SW 1271 (cell line): ENCODE measurements at regions not wholly inside any gene's neighbourhood (a gene's known extent, or its start where the extent isn't known, plus 50 kb on each side); places are given as distances from the start of the nearest gene placed in this dataset.
"Not testable (repeated sequence)": the region's sequence is repeated elsewhere in the genome, so short reads cannot be mapped to it uniquely, and the experiment has no call there.

Experiments
- DNase-seq, 2 experiments: peaks; one replicate each; lab custom pipeline; 2025; lab: John Stamatoyannopoulos, UW

DNA sequence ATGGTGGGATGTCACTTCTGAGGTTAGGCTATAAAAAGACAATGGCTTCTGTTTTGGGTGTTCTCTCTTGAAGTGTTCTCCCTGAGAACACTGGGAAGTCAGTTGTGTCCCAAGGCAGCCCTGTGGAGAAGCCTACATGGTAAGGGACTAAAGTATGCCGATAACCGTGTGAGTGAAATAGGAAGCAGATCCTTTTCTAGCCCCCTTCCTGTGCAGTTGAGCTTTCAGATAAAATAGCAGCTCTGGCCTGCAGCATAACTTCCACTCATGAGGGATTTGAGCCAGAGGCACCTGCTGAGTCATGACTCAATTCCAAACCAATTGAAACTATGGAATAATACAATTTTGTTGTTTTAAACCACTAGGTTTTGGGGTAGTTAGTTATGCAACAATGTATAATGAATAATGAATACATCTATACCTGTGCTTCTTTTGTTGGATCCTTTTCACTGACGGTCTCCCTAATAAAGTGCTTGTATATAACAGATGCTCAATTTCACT, 241.6 kb downstream of the TFAP2B start:
- DNase-seq, result no peak

- DNase-seq, result no peak
Observed at GRCh38 chr6:51062166-51062722, 243.6 kb downstream of the TFAP2B start.

- DNase-seq, result no peak
Observed at GRCh38 chr6:51077821-51078518, 259.3 kb downstream of the TFAP2B start.

DNA sequence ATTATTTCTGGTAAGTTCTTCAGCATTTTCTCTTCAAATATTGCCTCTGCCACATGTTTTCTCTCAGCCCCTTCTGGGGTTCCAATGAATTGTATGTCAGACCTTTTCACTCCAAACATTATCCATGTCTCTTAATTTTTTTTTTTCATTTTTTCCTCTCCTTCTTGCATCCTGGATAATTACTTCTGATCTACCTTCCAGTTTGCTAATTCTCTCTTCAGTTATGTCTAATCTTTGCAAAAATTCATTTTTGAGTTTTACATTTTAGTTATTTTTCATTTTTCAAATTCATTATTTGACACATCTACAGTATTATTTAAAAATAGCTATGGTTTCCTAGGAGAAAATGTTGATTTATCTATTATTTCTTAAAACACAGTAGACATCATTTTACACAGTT, 271.7 kb downstream of the TFAP2B start:
- DNase-seq, result no peak

DNA sequence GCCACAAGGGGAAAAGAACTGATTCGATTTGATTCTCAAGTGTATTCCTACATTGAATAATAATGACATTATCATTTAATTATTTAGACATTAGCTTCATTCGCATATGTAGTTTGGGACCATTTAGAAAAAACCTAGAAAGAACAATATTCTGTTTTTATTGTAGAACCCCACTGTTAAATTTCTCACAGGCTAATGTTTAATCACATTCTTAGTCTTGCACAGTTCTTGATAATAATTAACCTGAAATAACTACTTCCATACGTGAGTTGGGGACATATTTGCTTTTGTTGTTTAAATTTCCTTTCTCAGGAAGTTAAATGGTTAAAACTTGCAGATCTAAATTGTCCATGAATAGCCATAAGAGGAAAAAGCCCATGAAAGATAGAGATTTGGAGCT, 275.2 kb downstream of the TFAP2B start:
- DNase-seq, result no peak

DNA sequence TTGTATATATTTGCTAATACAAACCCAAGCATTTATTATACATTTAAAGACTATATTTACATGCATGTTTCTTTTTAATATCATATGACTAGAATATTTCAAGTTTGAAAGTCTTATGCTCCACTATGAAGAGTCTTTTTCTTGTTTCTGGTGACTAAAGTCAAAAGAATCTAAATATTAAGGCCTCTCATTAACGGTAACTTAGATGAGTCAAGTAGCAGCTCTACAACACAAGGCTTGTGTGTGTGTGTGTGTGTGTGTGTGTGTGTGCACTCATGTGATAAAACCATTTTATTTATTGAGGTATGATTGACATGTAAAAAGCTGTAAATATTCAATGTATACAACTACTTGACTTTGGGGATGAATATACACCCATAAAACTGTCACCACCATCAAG, 275.6 kb downstream of the TFAP2B start:
- no peak for DNase-seq

DNA sequence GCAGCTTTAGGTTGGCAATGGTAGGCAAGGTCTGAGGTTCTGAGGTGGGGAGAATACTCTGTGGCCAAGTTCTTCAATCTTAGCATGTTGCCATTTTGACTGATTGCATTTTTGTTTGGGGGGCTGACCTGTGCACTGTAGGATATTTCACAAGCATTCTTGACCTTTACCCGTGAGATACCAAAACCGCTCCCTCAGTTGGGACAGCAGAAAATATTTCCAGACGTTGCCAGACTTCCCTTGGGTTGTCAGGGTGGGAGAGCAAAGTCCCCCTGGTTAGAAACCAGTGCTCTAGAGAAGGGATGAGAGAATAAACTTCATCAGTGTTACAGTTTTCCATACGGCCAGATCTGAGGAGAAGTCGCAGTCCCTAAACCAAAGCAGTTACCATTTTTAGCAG, 279.6 kb downstream of the TFAP2B start:
- DNase-seq, result no peak

GRCh38 chr6:51098791-51099190, 280.1 kb downstream of the TFAP2B start:
- no peak for DNase-seq

DNA sequence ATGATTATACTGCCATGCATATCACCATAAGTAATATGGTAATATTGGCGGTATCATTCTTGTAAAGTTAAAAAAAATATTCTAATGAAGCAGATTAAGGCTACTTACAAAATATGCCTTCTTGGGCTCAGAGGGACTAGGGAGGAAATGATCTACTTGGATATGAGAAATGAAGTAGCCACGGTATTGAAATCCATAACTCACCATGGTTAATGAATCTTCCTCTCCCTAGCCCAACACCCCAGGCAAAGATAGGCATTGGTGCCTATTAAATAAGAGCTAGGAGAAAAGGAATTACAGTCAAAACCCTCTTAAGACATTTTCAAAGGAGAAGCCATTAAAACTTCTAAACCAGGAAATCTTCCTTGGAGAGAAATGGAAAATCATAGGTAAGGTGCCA, 280.5 kb downstream of the TFAP2B start:
- no peak for DNase-seq

DNA sequence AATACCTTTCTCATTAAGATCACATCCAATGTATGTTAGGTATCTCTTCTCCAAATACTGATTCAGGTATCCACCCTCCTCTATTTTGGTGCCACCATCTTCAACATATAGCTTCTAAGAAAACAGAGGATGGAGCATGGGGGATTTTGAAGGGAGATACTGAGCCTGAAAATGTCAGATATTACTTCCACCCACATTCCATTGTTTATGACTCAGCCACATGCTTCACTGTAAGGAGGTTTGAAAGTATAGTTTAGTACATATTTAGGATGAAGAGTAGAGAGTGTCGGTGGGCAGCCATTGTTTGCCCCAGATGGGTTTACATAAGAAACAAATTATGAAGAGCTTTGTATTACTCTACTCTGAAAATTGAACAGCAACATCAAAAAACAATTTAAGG, 286.7 kb downstream of the TFAP2B start:
- DNase-seq, result no peak

GRCh38 chr6:51107769-51108203, 289.1 kb downstream of the TFAP2B start:
- no peak for DNase-seq

GRCh38 chr6:51108563-51109234, 290.0 kb downstream of the TFAP2B start:
- DNase-seq, result no peak

DNA sequence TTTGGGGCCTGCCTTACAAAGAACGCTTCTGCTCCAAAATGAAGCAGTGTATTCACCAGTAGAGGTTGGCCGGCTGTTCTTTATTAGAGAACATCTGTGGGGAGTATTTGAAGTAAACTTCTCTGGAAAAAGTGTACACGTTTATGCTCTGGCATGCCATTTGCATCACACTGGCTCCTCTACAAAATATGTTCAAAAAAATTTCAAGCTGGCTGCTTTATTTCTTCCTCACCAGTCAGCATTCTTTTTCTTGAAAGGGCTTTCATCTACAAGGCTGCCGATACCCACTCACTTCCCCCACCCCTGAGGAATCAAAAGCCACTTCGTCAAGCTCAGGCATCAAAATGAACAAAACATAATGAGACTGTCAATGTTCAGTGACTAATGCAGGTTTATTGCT, 294.1 kb downstream of the TFAP2B start:
- DNase-seq, result no peak

DNA sequence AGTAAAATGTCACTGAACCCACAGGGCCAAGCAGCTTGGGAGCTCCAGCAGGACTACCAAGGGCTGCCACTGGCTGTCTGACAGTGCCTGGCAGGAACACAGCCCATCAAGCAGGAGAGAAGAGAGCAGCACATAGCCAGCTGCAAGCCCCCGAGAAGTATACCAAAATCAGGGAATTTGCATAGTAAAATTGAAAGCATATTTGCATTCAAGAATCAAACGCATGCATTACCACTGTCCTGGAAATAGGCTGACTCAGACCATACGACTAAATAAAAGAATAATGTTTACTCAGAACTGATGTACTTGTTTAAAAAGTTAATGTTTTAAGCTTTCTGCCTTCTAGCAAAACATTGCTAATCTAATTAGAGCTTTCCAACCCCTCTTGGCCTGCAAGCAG, 298.1 kb downstream of the TFAP2B start:
- no peak for DNase-seq

DNA sequence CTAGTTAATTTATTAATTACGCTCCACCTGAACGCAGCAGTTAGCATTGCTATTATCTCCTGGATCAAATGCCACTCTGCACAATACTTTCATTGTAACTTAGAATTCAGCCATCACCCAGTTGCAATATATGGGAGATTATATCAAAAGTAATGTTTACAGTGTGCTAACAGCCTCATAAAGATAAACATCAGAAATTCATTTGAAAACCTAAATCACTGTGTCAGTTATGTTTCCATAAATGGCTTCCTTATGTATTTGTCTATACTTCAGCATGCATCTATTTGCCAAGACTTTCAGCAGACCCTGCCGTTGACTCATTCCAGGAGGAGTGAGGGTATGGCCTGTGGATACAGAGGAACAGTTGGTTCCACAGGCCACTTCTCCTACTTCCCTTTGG, 300.1 kb downstream of the TFAP2B start:
- DNase-seq, result no peak

- no peak for DNase-seq
Observed at GRCh38 chr6:51120016-51120415, 301.3 kb downstream of the TFAP2B start.

- DNase-seq, result not testable (repeated sequence)
Observed at GRCh38 chr6:51121380-51121976, 302.8 kb downstream of the TFAP2B start.

GRCh38 chr6:51129043-51129442, 310.4 kb downstream of the TFAP2B start:
- DNase-seq, result no peak

GRCh38 chr6:51137777-51138176, 319.1 kb downstream of the TFAP2B start:
- no peak for DNase-seq

DNA sequence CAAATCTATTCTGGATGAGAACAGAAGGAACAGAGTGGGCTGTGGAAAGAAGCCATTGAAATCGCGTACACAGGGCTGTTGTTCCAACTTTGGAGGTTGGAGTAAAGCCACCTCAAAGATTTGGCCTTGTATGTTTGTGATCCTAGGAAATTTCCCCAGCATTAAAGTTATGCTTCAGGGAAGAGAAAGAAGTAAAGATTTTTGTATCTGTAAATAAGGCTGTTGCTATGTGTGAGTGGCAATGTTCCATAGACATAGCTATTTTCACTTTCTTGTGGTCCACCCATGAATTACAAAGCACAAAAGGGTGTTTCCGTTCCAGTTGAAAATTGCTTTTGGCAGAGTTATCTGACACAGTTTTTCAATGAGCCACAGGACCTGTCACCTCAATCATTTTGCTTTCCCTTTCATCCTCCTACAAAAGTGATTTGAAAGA, 321.3 kb downstream of the TFAP2B start:
- DNase-seq, result no peak

- no peak for DNase-seq
Observed at GRCh38 chr6:51141080-51141479, 322.4 kb downstream of the TFAP2B start.

- no peak for DNase-seq
Observed at GRCh38 chr6:51147756-51148155, 329.1 kb downstream of the TFAP2B start.

- DNase-seq, result no peak
Observed at GRCh38 chr6:51152594-51152993, 333.9 kb downstream of the TFAP2B start.
